GM12878 (cell line): ENCODE measurements at regions not wholly inside any gene's neighbourhood (a gene's known extent, or its start where the extent isn't known, plus 50 kb on each side); places are given as distances from the start of the nearest gene placed in this dataset.

Experiments
- ATAC-seq: fragments of 200-7000 bp; cut with Tn5 transposase; 3 replicates; pipeline ENCODE4 v1.9.1; 2020; ENCODE audit warnings: mild to moderate bottlenecking, moderate library complexity
- BruUV-seq: library from RNA; stranded (reverse); fragments of 400-500 nt; replicated peaks from 2 replicates; lab custom pipeline; 2021; lab: Mats Ljungman, UMichigan
- CTCF ChIA-PET: fragments of 300-600 bp; sonication (Branson Sonifier 250); formaldehyde crosslinking; extraction: SDS; loops from one replicate; lab custom pipeline; 2021; ENCODE audit warnings: inconsistent platforms; lab: Yijun Ruan, JAX
- POLR2A ChIA-PET: fragments of 350-600 bp; formaldehyde crosslinking; extraction: SDS; loops from one replicate; lab custom pipeline; 2021; ENCODE audit warnings: inconsistent platforms; lab: Charles Lee
- RAD21 ChIA-PET: fragments of 300-600 bp; sonication (Branson Sonifier 250); formaldehyde crosslinking; loops from one replicate; lab custom pipeline; 2023; ENCODE audit warnings: antibody characterized with exemption; ENCODE audit not compliant: unreplicated experiment; lab: Charles Lee
- SMC1A ChIA-PET: fragments of 300-600 bp; sonication (Branson Sonifier 250); formaldehyde crosslinking; loops from one replicate; lab custom pipeline; 2023; ENCODE audit not compliant: unreplicated experiment, uncharacterized antibody; lab: Charles Lee
- DNase-seq: peaks from one replicate; pipeline ENCODE4 v3.0.0-alpha.2; 2011; ENCODE audit warnings: low read depth, low spot score
- FAIRE-seq: peaks from 3 replicates; lab custom pipeline; 2011; peaks lifted over from hg19 to GRCh38; lab: Jason Lieb, UNC
- H2AFZ ChIP-seq: 2 replicates; pipeline ENCODE4 v1.6.0; 2011; ENCODE audit warnings: low read depth, low read length, control low read depth; ENCODE audit not compliant: control insufficient read depth
- H3K27ac ChIP-seq: 2 replicates; pipeline ENCODE4 v1.5.1; 2011; ENCODE audit warnings: control low read depth; ENCODE audit not compliant: control insufficient read depth, insufficient read depth
- H3K27me3 ChIP-seq, 2 experiments: replicated peaks in 1 of 2; 2 replicates each; pipeline versions ENCODE4 v1.6.0 to v1.6.1; 2011; ENCODE audit warnings: low read length in 1 of 2; ENCODE audit not compliant: control insufficient read depth in 2 of 2, insufficient read depth in 2 of 2
- H3K36me3 ChIP-seq, 2 experiments: 2 replicates each; pipeline ENCODE4 v1.5.1; 2011; ENCODE audit warnings: low read length in 1 of 2; ENCODE audit not compliant: control insufficient read depth in 2 of 2, insufficient read depth in 2 of 2
- H3K4me1 ChIP-seq: 2 replicates; pipeline ENCODE4 v1.6.1; 2011; ENCODE audit warnings: mild to moderate bottlenecking, low read length, moderate library complexity, mixed read lengths; ENCODE audit not compliant: control insufficient read depth, insufficient read depth
- H3K4me2 ChIP-seq: 2 replicates; pipeline ENCODE4 v1.6.0; 2011; ENCODE audit warnings: control low read depth; ENCODE audit not compliant: control insufficient read depth, insufficient read depth
- H3K4me3 ChIP-seq: fragments of 200-600 bp; sonication (generic); 2 replicates; pipeline ENCODE4 v1.5.1; 2016
- H3K79me2 ChIP-seq: 2 replicates; pipeline ENCODE4 v1.6.0; 2011; ENCODE audit warnings: low read length; ENCODE audit not compliant: control insufficient read depth, insufficient read depth
- H3K9ac ChIP-seq: 2 replicates; pipeline ENCODE4 v1.8.0; 2011; ENCODE audit warnings: low read length, control low read depth, mixed read lengths; ENCODE audit not compliant: control insufficient read depth, insufficient read depth
- H3K9me3 ChIP-seq: replicated peaks from 3 replicates; pipeline ENCODE4 v1.5.1; 2011; ENCODE audit warnings: mild to moderate bottlenecking, low read length; ENCODE audit not compliant: control insufficient read depth, insufficient read depth
- H4K20me1 ChIP-seq: 2 replicates; pipeline ENCODE4 v1.6.0; 2011; ENCODE audit not compliant: control insufficient read depth, insufficient read depth
- BHLHE40 ChIP-seq, 2 experiments: fragments of 450-650 bp in 1 of 2; IDR thresholded peaks; 2 replicates each; pipeline ENCODE4 v1.6.1; 2011 to 2017; ENCODE audit warnings: low read depth in 2 of 2, borderline replicate concordance in 1 of 2, improper control_type of control experiment in 1 of 2, low read length in 1 of 2, mild to moderate bottlenecking in 1 of 2
- IRF4 ChIP-seq: IDR thresholded peaks from 2 replicates; pipeline ENCODE4 v1.6.1; 2011; ENCODE audit warnings: low read depth, low read length
- NR2C2 ChIP-seq: IDR thresholded peaks from 2 replicates; pipeline ENCODE4 v1.6.1; 2011; ENCODE audit warnings: borderline replicate concordance, low read depth; ENCODE audit not compliant: control insufficient read depth, insufficient read length
- SIN3A ChIP-seq: IDR thresholded peaks from 2 replicates; pipeline ENCODE4 v1.6.1; 2012; ENCODE audit warnings: low read depth, low read length, improper control_type of control experiment
- SIX5 ChIP-seq: IDR thresholded peaks from 2 replicates; pipeline ENCODE4 v1.6.1; 2011; ENCODE audit warnings: mild to moderate bottlenecking, low read depth, low read length, moderate library complexity; ENCODE audit not compliant: severe bottlenecking
- SP1 ChIP-seq: IDR thresholded peaks from one replicate; pipeline ENCODE4 v1.6.1; 2011; ENCODE audit warnings: low read depth, low read length
- WGBS: methylation state at CpG from one replicate; pipeline ENCODE4 v1.1.6; 2016; ENCODE audit warnings: low lambda C conversion rate; ENCODE audit not compliant: insufficient replicate concordance, insufficient coverage; ENCODE audit errors: missing lambda C conversion rate; 5-methylcytosine and 5-hydroxymethylcytosine counted together
- in situ Hi-C: fragments of 300-500 bp; cut with MboI; formaldehyde crosslinking; loops from 9 replicates; pipeline ENCODE4 v1.14.3; 2018; ENCODE audit warnings: mixed read lengths
- intact Hi-C: fragments of 100-400 bp; cut with micrococcal nuclease; formaldehyde crosslinking; loops from one replicate; pipeline ENCODE4 v1.14.2; 2022; ENCODE audit not compliant: unreplicated experiment
- TF ChIP-seq, protein P1 (sequence below): IDR thresholded peaks from 2 replicates; pipeline ENCODE4 v1.6.1; 2012; ENCODE audit warnings: low read depth, low read length, improper control_type of control experiment
- TF ChIP-seq, protein P2 (sequence below): fragments of 450-650 bp; IDR thresholded peaks from 2 replicates; pipeline ENCODE4 v1.6.1; 2017; ENCODE audit warnings: mild to moderate bottlenecking, moderate library complexity

DNA sequence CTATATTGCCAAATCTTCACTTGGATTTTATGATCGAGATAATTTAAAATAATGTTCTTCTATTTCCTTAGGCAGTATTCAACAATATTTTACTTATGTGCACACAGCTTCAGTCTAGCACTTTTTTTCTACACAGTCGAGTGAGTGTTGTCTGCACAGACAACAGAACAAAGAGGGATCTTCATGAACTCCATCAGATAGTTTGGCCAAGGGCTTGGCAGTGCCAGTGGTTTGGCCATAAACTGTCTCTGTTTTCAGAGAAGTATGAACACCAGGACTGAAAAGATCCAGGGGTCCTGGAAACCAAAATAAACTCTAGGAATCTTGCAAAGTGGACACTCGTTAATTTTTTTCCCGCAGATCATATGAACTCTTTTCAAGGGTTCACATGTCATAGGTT lies 547.3 kb downstream of the PLCL1 start:
- POLR2A ChIA-PET, result no interaction called here
- FAIRE-seq, result no peak
- no peak for ATAC-seq
- 14% methylated on average over 4 of the region's 4 CpGs for WGBS
- no peak for DNase-seq
- no TSS peak for BruUV-seq
- H3K79me2 ChIP-seq, result no peaks in the 10 kb centered on the region
- TF ChIP-seq, protein P1, sequence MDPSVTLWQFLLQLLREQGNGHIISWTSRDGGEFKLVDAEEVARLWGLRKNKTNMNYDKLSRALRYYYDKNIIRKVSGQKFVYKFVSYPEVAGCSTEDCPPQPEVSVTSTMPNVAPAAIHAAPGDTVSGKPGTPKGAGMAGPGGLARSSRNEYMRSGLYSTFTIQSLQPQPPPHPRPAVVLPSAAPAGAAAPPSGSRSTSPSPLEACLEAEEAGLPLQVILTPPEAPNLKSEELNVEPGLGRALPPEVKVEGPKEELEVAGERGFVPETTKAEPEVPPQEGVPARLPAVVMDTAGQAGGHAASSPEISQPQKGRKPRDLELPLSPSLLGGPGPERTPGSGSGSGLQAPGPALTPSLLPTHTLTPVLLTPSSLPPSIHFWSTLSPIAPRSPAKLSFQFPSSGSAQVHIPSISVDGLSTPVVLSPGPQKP, result no peak
- TF ChIP-seq BHLHE40 (IDR thresholded peaks at IDR 0.05; ENCODE audit: borderline replicate concordance in 1 of 2, low read depth in 2 of 2, low read length in 1 of 2) (no peak), SIX5 (no peak), NR2C2 (no peak), SIN3A (no peak), IRF4 (no peak)
- no peak overlapping the region for H3K4me2 ChIP-seq
- SMC1A ChIA-PET, result interaction anchor here (0.7 kb wide), 1 partner anchor 9 kb away, joined by 3 read pairs; no protein-coding TSS in a partner anchor
- intact Hi-C loops (no loop called here), in situ Hi-C loops (no loop called here)
- H3K27me3 ChIP-seq, result peaks cover 0 to 3% of the 10 kb centered on the region in 2 experiments; a peak in 2 of 4 replicates
- CTCF ChIA-PET, result interaction anchor here (0.6 to 1.0 kb wide), 2 partner anchors 28 to 1137 kb away, joined by 3 read pairs; no protein-coding TSS in a partner anchor
- H3K27ac ChIP-seq, result no peak overlapping the region
- no peak overlapping the region for H2AFZ ChIP-seq
- no peak overlapping the region for H3K9ac ChIP-seq
- no peak overlapping the region for H3K4me3 ChIP-seq
- H3K4me1 ChIP-seq, result no peaks in the 10 kb centered on the region
- no peaks in the 10 kb centered on the region for H3K9me3 ChIP-seq
- H4K20me1 ChIP-seq, result no peaks in the 10 kb centered on the region
- H3K36me3 ChIP-seq, result no peaks in the 10 kb centered on the region
- RAD21 ChIA-PET, result no interaction called here

DNA sequence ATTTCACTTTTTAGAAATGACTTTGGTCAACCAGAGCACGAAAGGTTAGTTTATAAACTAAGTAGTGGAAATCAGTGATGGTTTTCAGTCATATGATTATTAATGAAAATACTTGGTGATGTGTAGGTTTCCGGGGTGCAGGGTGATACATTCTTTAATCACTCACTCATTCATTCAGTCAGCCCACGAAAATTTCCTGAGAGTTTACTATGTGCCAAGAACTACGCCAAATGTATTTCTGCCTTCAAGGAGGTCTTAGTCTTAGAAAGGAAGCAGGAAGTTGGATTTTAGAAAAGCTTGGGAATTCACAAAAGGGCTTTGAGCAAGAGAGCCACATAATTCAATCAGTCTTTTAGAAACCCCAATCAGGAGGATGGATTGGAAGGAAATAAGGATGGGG lies 543.6 kb downstream of the PLCL1 start:
- H3K4me3 ChIP-seq, result no peak overlapping the region
- intact Hi-C loops, result no loop called here
- no peak for DNase-seq
- WGBS, result 15% methylated on average over 4 of the region's 4 CpGs
- H3K36me3 ChIP-seq, result no peaks in the 10 kb centered on the region
- no peaks in the 10 kb centered on the region for H3K4me1 ChIP-seq
- H3K27ac ChIP-seq, result no peak overlapping the region
- ATAC-seq, result no peak
- ChIA-PET RAD21 (no interaction called here), POLR2A (interaction anchor here (0.5 kb wide), 1 partner anchor 73 kb away, joined by 7 read pairs; no protein-coding TSS in a partner anchor), CTCF (interaction anchor here (1.2 kb wide), 1 partner anchor 26 kb away, joined by 3 read pairs; no protein-coding TSS in a partner anchor), SMC1A (interaction anchor here (0.6 to 1.4 kb wide), 4 partner anchors 13 to 1342 kb away, joined by 3 to 4 read pairs (median 3); no protein-coding TSS in a partner anchor)
- no peaks in the 10 kb centered on the region for H3K79me2 ChIP-seq
- no TSS peak for BruUV-seq
- no peaks in the 10 kb centered on the region for H3K9me3 ChIP-seq
- in situ Hi-C loops, result no loop called here
- H4K20me1 ChIP-seq, result no peaks in the 10 kb centered on the region
- H2AFZ ChIP-seq, result no peak overlapping the region
- no peaks in the 10 kb centered on the region; a peak in 1 of 4 replicates for H3K27me3 ChIP-seq
- no peak overlapping the region for H3K4me2 ChIP-seq
- FAIRE-seq, result no peak
- no peak overlapping the region for H3K9ac ChIP-seq
- TF ChIP-seq, protein P2, sequence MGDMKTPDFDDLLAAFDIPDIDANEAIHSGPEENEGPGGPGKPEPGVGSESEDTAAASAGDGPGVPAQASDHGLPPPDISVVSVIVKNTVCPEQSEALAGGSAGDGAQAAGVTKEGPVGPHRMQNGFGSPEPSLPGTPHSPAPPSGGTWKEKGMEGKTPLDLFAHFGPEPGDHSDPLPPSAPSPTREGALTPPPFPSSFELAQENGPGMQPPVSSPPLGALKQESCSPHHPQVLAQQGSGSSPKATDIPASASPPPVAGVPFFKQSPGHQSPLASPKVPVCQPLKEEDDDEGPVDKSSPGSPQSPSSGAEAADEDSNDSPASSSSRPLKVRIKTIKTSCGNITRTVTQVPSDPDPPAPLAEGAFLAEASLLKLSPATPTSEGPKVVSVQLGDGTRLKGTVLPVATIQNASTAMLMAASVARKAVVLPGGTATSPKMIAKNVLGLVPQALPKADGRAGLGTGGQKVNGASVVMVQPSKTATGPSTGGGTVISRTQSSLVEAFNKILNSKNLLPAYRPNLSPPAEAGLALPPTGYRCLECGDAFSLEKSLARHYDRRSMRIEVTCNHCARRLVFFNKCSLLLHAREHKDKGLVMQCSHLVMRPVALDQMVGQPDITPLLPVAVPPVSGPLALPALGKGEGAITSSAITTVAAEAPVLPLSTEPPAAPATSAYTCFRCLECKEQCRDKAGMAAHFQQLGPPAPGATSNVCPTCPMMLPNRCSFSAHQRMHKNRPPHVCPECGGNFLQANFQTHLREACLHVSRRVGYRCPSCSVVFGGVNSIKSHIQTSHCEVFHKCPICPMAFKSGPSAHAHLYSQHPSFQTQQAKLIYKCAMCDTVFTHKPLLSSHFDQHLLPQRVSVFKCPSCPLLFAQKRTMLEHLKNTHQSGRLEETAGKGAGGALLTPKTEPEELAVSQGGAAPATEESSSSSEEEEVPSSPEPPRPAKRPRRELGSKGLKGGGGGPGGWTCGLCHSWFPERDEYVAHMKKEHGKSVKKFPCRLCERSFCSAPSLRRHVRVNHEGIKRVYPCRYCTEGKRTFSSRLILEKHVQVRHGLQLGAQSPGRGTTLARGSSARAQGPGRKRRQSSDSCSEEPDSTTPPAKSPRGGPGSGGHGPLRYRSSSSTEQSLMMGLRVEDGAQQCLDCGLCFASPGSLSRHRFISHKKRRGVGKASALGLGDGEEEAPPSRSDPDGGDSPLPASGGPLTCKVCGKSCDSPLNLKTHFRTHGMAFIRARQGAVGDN, result no peak
- no peak for TF ChIP-seq SP1
